OCI-LY1 (cell line): ENCODE measurements at regions not wholly inside any gene's neighbourhood (a gene's known extent, or its start where the extent isn't known, plus 50 kb on each side); places are given as distances from the start of the nearest gene placed in this dataset.

Experiments
- EZH2 ChIP-seq: fragments of 200-600 bp; sonication (generic), shearing (Covaris generic); IDR thresholded peaks from 2 replicates; pipeline ENCODE4 v1.8.0; 2017; ENCODE audit warnings: borderline replicate concordance, mixed run types, mild to moderate bottlenecking, antibody characterized with exemption, low read length, moderate library complexity, mixed read lengths
- TF ChIP-seq, protein P1 (sequence below): fragments of 200-600 bp; sonication (generic), shearing (Covaris generic); IDR thresholded peaks from 2 replicates; pipeline ENCODE4 v1.5.1; 2017; ENCODE audit warnings: mild to moderate bottlenecking, antibody characterized with exemption, low read length, moderate library complexity, mixed read lengths

DNA sequence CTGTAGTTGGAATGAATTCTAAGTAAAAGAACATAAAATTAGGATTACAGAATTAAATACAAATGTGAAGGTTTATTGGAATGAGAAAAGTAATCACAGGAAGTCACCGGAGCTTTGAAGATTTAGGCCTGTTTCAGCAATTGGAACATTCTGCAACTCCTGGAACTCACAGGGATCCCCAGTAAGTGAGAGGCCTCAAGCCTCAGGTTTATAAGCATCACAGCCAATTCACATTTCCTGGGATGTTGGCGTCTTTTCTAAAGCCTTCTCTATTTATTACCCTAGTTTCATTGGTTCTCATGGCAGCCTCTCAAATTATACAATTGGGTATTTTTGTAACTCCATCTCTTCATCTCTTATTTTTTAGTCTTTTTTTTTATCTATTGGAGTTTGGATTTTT, 90.4 kb upstream of the HIVEP1 start:
- TF ChIP-seq, protein P1, sequence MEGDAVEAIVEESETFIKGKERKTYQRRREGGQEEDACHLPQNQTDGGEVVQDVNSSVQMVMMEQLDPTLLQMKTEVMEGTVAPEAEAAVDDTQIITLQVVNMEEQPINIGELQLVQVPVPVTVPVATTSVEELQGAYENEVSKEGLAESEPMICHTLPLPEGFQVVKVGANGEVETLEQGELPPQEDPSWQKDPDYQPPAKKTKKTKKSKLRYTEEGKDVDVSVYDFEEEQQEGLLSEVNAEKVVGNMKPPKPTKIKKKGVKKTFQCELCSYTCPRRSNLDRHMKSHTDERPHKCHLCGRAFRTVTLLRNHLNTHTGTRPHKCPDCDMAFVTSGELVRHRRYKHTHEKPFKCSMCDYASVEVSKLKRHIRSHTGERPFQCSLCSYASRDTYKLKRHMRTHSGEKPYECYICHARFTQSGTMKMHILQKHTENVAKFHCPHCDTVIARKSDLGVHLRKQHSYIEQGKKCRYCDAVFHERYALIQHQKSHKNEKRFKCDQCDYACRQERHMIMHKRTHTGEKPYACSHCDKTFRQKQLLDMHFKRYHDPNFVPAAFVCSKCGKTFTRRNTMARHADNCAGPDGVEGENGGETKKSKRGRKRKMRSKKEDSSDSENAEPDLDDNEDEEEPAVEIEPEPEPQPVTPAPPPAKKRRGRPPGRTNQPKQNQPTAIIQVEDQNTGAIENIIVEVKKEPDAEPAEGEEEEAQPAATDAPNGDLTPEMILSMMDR: no peak
- no peak for TF ChIP-seq EZH2
